ENCODE measurements at regions not wholly inside any gene's neighbourhood (a gene's known extent, or its start where the extent isn't known, plus 50 kb on each side); places are given as distances from the start of the nearest gene placed in this dataset.

- TF ChIP-seq CTCF (IDR thresholded peaks at IDR 0.05): no peak
- TF ChIP-seq POLR2A (IDR thresholded peaks at IDR 0.05): no peak
Observed at GRCh38 chr11:76729214-76729613, 53.9 kb upstream of the TSKU start.

Data from right lobe of liver (tissue), 4 donors.